Medulla oblongata (tissue), 1 donor: ENCODE measurements at regions not wholly inside any gene's neighbourhood (a gene's known extent, or its start where the extent isn't known, plus 50 kb on each side); places are given as distances from the start of the nearest gene placed in this dataset.
A peak's percentile ranks its signal among the peaks of the same experiment; 100 is the strongest.

Experiments
- DNase-seq: peaks from one replicate; pipeline ENCODE4 v3.0.0-alpha.2; 2015; ENCODE audit errors: extremely low spot score

DNA sequence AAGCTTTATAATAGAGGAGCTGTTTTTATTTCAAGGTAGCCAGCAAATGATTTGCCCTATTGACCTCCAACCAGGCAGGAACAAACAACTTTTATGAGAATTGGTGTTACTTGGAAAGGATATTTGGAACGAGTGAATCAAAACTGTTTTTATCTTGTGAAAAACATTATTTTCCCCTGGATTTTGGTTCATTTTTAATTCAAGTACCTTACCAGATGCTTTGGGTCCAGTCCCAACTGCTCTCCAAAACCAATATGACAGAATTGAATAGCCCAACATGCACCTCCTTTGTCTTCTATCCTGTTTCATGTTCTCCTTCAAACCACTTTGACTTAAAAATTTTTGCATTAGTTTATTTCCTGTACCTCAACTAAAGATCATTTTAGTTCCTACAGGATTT is 178.6 kb upstream of the RBMS1 start:
- no peak for DNase-seq

DNA sequence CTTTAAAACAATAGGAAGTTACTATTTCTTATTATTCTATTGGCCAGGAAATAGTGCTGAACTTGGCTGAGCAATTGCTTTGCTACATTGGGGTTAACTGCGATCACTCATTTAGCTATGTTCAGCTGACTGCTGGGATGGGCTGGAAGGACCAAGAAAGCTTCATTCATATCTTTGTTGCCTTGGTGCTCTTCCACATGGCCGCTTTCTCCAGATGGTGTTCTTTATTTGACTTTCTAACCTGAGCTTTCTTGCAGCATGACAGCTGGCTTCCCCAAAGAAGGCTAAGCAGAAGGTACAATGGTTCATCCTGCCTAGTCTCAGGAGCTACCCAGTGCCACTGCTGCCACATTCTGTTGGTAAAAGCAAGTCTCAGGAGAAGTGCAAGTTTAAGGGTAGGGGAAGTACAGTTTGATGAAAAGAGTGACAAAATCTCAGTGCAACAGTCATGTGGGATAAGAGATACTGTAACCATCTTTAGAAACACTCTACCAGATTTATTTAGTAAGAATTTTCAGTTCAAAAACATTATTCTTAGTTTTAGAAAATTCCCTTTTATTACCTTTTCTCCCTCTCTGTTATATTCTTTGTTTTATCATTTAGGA is 180.6 kb upstream of the RBMS1 start:
- DNase-seq = no peak

DNA sequence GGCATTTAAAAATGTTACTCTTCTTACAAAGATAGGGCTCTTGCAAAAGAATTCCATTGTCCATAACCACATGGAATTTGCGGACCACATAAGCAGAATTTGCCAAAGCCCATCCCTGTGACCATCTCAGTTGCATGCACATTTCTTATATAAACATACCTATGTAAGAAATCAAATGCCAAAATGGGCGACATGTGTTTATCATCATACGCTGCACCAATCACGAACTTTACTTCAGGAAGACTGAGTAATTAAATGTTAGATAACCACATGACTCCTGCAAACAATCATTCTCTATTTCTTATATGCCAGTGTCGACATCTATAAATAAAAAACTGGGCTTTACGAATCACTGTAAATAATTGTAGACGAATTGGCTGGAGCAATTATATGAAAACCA is 186.1 kb upstream of the RBMS1 start:
- no peak for DNase-seq

DNA sequence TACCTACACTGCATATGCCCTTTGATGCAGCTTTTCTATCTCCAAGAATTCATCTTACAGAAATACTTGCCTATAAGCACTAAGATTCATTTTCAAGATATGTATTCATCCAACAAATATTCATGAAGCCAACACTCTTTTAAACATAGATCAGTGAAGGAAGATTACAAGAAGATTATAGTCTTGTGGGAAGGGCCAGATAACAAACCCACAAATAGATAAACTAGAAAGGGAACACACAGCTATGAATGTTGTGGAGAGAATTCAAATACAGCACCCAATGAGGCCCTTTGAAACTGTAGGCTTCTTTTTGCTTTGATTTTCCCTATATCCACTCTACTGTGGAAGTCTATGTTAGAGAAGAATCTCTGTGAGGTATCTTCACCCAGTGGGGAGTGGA is 186.7 kb upstream of the RBMS1 start:
- DNase-seq = no peak

DNA sequence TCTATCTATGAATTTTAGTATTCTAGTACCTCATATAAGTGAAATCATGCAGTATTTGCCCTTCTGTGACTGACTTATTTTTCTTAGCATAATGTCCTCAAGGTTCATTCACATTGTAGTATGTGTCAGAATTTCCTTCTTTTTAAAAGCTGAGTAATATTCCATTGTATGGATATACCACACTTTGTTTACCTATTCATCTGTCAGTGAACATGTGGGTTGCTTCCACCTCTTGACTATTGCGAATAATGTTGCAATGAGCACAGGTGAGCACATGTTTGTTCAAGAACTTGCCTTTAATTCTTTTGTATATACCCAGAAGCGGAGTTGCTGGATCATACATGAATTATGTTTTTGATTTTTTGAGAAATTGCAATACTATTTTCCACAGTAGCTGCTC is 187.4 kb upstream of the RBMS1 start:
- no peak for DNase-seq

DNA sequence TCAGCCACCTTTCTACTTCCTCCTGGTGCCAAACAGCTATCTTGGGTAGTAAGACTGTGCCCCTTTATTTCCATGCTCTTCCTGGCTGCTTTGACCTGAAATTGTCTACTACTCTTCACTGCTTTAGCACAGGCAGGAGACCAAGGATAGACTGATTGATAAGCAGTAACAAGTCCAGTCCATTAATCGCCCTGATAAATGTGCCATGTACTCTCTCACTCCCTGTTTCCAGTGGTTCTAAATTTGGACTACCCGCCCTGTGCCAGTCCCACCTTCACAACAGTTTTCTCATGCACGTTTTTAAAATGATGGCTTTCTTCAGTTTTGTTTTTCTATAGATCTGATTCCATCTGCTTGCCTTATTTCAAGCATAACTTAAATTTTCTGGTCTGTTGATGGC is 189.6 kb upstream of the RBMS1 start:
- DNase-seq = no peak

DNA sequence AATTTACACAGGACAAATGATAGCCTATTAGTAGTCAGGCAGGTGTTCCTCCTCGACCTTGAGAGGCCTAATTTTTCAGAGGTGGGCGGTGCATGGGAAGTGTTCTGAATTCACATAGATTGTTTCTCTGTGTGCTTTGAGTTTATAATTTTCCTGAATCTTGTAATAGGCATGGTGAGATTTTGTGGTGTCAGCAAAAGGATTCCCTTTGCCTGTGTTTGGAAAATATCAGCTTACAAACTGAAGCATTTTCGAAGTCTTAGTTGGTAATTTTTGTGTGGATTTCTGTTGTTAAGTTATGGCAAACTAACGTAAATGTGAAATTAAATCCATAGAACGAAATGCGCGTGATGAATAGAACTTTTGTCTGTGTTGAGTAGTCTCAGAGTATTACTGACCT is 194.0 kb upstream of the RBMS1 start:
- DNase-seq = no peak

DNA sequence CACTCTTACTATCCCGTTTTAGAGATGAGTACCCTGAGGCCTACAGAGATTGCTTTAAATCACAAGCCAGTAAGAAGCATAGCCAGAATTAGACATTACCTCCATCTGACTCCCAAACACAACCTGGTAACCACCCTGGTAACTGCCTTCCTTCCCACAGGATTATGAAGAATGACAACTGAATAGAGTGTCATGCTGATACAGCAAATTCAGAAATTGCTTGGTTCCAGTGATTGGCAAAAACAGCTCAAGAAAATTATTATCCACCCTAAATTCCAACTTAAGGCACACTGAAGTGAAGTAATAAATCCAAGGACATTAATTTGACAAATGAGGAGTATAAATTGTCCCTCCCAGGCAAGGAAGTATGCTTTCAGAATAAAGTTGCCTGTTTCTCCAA is 195.8 kb upstream of the RBMS1 start:
- DNase-seq = no peak

DNA sequence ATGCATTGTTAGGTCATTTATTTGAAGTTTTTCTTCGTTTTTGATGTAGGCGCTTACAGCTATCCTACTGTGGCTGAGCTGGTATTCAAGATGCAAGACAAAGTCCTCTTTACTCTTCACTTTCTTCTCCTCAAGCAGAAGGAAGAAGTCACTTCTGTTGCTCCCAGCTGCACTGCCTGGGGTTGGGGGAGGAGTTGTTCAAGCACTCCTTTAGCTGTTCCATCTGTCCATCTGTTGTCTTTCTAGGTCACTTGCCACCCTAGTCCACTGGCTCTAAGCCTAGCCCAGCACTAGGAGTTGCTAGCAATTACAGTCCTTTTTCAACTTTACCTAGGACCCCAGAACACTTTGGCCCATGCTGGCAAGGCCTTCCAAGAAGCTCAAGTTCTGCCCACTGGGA is 200.6 kb upstream of the RBMS1 start:
- DNase-seq = no peak

DNA sequence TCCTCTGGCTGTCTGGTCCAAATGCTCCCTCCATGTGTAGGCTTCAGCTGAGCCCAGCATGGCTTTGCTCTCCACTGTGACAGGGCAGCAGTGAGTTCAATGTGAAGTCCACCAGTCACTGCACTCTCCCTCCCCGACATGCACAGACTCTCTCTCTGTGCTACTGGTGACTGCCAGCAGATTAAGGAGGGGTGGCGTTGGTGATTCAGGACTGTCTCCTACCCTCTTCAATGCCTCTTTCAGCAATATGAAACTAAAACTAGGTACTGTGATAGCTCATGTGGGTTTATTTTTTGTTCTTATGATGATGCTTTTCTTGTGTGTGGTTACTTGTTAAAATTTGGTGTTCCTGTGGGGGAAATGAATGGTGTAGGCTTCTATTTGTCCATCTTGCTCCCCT is 201.0 kb upstream of the RBMS1 start:
- no peak for DNase-seq

DNA sequence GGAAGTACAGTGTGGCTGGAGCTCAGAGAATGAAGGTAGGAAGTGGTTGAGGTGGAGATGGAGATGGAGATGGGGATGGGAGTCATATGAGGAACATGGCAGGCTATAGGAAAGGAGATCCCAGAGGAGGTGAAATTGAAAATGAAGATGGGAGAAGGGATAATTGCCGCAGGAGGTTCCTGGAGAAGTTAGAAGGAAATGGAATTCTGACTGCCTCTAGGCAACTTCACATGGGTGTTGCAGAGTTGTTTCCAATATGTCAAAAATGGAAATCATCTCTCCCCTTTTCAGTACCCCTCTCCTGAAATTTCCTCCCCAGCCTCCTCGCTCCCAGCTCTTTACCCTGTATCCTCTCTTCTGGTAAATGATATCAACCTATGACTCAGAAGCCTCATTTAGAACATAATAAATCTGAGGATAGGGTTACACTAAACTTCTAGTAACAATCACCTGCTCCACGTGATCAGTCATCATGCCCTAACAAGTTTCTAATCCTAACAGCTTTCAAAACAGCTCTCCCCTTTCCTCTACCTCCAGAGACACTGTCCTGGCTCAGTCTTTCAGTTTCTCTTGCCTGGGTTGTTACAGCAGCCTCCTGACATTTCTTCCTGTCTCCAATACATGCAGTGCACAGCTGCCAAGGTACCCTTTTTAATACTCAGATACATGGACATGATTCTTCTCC is 201.9 kb upstream of the RBMS1 start:
- no peak for DNase-seq

DNA sequence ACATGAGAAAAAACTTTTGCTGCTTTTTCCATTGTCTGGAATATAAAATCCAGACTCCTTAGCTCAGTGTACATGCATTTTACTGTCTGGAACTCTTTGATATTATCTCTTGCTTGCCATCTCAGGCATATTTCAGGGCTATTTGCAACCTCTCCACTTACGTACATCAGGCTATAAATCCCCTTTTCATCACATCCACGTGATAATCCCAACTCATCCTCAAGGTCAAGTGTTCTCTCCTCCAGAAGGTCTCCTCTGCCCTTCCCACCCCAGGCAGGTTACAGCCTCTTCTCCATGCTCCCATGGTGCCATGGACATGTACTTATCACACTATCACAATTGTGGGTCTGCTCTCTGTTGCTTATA is 202.5 kb upstream of the RBMS1 start:
- no peak for DNase-seq

DNA sequence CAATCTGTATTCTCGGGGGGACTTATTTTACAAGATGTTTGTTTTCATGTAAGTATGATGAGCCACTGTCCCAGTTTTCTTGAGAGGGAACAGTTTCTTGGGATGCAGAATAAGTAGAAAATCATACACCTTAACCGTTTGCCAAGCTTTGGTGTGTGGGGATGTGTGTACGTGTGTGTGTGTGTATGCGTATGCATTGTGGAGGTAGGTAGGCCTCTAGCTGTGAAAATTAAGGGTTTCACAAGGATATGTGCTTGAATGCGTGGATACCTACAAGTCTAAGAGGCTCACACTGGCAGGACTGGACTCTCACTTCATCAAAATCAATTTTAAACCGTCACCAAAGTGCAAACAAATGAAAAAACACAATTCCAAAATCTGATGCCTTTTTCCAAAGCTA is 204.2 kb upstream of the RBMS1 start:
- DNase-seq = no peak

DNA sequence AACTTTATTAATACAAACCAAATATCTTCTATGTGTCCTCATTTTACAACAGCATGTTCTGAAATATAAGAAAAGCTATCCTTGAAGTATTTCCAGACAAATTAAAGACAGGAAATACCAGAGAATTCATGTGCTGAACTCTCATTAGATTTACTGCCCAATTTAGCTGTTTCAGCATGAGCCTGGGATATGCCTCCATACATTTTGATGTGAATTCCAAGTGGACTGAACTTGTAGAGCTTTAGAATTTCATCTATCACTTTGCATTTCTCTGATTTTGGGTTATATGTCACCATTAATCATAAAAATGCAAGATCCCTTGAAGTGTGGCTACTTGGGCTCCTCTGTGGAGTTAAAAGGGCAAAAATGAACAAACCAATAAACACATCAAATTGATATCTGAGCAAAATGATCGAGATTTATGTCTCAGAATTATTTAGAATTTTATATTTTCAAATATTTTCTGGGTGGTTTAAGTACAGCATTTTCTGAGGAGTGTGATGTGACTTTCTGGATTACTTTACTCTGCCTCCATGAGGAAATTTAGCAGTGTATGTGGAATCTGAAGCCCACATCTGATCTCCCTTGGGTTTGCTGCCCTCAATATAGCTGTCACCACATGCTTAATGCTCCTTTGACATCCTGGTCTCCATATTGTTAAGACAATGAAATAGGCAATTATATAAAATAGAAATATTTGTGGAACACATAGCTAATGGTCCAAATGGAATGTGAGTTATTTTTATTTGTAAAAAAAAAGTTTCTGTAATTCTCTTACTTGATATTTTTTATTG is 206.6 kb upstream of the RBMS1 start:
- DNase-seq = no peak

DNA sequence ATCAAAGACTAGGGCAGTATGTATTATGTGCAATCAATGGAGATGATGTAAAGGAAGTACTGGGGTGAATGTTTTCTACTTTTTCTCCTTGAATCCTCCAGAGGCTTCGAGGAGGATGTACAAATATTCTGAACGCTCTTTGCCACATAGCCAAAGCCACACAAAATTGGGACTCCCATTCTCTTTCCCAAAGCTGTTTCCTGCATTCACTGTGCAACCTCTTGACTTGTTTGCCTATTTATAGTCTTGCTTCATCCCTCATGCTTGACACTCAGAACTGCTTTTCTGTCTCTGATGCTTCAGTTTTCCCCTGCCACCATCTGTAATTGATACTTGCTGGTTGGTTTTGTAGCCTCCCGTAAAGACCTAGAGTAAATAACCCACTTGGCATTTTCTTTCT is 208.2 kb upstream of the RBMS1 start:
- DNase-seq = no peak

DNA sequence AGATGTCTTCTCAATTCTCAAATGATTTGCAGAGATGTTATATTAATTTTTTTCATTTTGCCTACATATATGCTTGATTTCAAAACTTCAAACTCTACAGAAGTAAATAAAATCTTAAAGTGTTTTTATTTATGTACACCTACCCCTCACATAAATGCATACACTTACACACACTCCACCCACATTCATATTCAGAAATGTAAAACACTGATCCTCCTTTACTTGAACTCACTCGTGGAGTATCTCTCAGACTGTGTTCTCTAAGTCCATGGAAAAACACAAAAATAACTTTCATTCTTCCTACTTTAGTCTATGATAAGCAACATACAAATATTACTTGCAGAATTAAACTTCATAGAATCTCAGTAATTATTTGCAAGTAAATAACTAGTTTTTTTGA is 209.1 kb upstream of the RBMS1 start:
- DNase-seq = no peak

DNA sequence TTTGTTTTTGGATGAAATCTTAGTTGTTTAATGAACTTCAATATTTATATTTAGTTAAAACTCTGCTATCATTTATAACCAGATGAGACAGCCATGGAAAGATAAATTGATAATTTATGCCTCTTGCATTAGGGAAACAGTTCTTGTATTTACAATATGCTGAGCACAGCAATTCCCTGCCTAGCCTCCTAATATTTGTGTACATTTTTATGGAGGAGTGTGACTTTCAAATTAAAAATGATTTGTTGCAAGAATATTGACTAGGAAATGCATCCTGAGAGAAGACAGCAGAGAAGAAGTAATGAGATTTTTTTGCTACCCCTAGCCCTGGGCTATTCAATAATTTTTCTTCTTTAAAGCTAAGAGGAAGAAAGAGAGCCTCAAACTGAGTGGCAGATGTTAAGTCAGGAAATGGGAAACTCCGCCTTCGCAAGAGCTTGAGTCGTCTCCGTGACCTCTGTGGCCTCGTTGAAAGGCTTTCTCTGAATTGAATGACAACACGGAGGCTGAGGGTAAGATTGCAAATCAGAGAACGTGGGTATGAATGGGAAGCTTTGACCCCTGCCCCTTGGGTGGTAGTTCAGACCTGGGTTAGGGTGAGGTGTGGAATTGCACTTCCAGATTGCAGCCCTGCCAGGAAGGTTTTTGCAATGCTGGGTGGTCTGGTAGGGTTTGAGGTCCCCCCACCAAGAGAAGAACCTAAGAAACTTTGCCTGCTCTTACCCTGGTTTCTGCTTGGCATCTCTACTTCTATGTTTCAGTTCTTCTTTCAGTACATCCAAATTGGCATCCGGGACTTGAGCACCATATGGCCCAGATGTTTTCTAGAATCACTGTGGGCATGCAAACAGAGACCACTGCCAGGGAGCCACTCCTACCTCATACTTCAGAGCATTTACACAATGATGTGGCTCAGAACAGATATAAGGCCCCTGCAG is 210.3 kb upstream of the RBMS1 start:
- peak; percentile 5 for DNase-seq

DNA sequence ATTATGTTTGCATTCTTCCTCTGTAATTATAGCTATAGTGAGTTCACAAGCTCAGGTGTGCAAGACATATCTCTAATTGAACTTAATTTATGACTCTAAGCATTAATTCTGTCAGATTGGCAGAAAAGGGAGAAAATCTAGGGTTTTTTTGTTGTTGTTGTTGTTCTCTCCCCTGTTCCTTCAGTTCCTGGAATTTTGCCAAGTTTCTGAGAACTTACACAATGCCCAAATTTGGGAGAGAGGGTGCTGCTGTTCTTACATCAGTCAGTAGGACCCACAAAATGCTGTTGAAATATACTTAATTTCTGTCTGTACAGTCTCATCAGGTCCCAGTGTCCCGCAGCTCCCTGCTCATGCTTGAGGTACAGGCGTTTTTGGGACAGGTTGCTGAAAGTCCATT is 221.8 kb upstream of the RBMS1 start:
- no peak for DNase-seq

DNA sequence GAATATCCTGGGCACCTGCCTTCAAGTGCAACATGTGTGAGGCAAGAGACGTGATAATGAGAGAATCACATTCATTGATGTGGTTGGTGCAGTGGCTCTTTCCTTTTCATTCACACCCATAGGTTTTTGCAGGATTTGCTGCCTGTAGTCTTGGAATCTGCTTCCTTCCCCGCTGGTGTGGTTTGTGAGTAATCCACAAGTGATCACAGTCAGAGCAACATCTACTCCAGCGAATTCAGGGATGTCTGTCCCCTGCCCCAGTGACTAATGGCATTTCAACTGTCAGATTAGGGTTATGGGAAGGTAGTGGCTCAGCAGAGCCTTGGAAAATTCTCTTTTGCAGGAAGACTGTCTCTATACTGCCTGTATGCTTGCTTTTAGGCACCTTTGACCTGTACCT is 225.5 kb upstream of the RBMS1 start:
- no peak for DNase-seq

DNA sequence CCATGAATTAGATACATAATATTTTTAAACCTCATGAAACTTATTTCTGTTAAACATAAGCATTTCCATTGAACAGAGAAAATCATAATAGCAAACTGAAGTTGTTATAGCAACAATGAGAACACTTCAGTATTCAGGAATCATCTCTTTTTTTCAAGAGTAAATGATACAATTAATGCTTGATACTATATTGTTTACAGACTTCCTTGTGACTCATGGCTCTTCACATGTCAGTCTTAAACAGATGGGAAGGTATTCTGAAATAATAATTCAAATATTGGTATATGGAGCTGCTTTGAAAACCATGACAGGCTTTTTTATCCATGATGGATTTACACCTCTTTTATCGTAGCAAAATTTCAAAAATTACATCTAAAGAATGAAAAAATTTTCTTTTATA is 226.5 kb upstream of the RBMS1 start:
- DNase-seq = no peak

DNA sequence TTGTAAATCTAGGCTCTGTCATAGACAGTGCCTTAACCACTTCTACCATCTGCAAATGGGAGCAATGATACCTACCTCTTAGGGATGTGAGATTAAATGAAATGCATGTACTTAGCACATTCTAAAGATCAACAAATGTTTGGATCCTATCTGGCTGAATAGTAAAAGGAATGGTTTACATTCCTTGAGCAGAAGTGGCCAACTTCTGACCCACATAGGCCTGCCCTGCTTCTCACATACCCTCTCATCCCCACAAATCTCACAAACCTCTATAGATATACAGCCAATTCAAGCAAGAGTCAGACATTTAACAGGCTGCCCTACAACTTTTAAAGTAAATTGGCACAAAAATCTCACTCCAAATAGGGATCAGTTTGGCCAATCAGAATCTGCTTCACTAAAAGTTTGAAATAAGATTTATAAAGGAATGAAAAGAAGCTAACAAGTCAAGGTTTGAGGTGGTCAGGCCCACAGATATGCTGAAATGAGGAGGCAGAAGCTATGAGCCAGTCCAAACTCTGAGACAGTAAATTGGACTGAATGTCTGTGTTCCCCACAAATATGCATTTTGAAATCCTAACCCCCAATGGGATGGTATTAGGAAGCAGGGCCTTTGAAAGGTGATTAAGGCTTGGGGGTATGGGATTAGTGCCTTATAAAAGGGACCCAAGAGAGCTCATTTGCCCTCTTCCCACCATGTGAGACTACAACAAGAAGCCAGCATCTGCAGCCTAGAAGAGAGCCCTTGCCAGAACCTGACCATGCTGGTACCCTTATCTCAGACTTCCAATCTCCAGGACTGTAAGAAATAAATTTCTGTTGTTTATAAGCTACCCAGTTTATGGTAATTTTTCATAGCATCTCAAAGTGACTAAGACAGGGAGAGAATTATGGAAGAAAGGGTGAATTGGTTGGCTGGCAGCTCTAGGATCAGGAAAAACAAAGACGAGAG is 227.8 kb upstream of the RBMS1 start:
- no peak for DNase-seq
